Testis (tissue), 2 donors: ENCODE measurements at regions not wholly inside any gene's neighbourhood (a gene's known extent, or its start where the extent isn't known, plus 50 kb on each side); places are given as distances from the start of the nearest gene placed in this dataset.

Experiments
- CTCF ChIP-seq, 3 experiments: fragments of 450-650 bp in 2 of 3; fragments of 200-600 bp in 1 of 3; sonication (generic) in 1 of 3; IDR thresholded peaks; one replicate each; pipeline ENCODE4 v1.5.1; 2016 to 2019; ENCODE audit warnings: antibody characterized with exemption in 3 of 3, mild to moderate bottlenecking in 2 of 3, moderate library complexity in 1 of 3
- POLR2A ChIP-seq: fragments of 450-650 bp; IDR thresholded peaks from one replicate; pipeline ENCODE4 v1.6.1; 2017; ENCODE audit warnings: antibody characterized with exemption, mild to moderate bottlenecking, moderate library complexity

GRCh38 chr9:113649054-113649453 is 185.5 kb downstream of the RGS3 start:
- TF ChIP-seq CTCF (IDR thresholded peaks at IDR 0.05) (no peak), POLR2A (no peak)
